ENCODE measurements at regions not wholly inside any gene's neighbourhood (a gene's known extent, or its start where the extent isn't known, plus 50 kb on each side); places are given as distances from the start of the nearest gene placed in this dataset.

DNA sequence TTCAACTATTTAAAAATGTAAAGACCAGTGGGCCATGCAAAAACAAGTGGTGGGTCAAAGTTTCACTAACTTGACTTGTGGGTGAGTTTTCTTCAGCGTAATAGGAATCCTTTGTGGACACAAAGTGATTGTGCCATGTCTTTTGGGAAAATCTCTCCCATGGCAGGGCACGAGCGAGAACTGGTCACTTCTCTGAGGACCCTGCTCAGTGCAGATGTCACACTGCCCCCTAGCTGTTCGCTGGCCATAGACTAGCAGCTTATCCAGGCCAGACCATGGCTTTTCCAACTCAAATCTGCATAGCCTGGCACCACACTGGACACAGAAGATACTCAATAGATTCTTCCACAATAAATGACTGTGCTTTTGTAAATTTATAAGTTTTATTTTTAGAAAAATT lies 306.0 kb upstream of the CCL2 start:
- TF ChIP-seq, protein P1, sequence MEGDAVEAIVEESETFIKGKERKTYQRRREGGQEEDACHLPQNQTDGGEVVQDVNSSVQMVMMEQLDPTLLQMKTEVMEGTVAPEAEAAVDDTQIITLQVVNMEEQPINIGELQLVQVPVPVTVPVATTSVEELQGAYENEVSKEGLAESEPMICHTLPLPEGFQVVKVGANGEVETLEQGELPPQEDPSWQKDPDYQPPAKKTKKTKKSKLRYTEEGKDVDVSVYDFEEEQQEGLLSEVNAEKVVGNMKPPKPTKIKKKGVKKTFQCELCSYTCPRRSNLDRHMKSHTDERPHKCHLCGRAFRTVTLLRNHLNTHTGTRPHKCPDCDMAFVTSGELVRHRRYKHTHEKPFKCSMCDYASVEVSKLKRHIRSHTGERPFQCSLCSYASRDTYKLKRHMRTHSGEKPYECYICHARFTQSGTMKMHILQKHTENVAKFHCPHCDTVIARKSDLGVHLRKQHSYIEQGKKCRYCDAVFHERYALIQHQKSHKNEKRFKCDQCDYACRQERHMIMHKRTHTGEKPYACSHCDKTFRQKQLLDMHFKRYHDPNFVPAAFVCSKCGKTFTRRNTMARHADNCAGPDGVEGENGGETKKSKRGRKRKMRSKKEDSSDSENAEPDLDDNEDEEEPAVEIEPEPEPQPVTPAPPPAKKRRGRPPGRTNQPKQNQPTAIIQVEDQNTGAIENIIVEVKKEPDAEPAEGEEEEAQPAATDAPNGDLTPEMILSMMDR (IDR thresholded peaks at IDR 0.05) = no peak
- TF ChIP-seq POLR2A (IDR thresholded peaks at IDR 0.05) = no peak
